GM23248 (cell line): ENCODE measurements at regions not wholly inside any gene's neighbourhood (a gene's known extent, or its start where the extent isn't known, plus 50 kb on each side); places are given as distances from the start of the nearest gene placed in this dataset.

ENCODE experiments used
- EZH2 ChIP-seq: fragments of 200-600 bp; sonication (generic); IDR thresholded peaks from 2 replicates; pipeline ENCODE4 v1.6.1; 2018; ENCODE audit warnings: antibody characterized with exemption, mild to moderate bottlenecking; ENCODE audit not compliant: insufficient read depth, poor library complexity, severe bottlenecking
- EZH2phosphoT487 ChIP-seq: fragments of 200-600 bp; sonication (generic); IDR thresholded peaks from 2 replicates; pipeline ENCODE4 v1.6.1; 2018; ENCODE audit warnings: antibody characterized with exemption, moderate library complexity, mild to moderate bottlenecking, low read depth; ENCODE audit not compliant: insufficient read depth

- TF ChIP-seq EZH2phosphoT487 = no peak
- no peak for TF ChIP-seq EZH2
Observed at GRCh38 chr2:6730003-6730402, 135.7 kb downstream of the CMPK2 start.
